Heart left ventricle (tissue), 16 donors: ENCODE measurements at regions not wholly inside any gene's neighbourhood (a gene's known extent, or its start where the extent isn't known, plus 50 kb on each side); places are given as distances from the start of the nearest gene placed in this dataset.

Experiments
- ATAC-seq, 4 donors: fragments of 200-7000 bp; cut with Tn5 transposase; one replicate each; pipeline ENCODE4 v1.9.1; 2020 to 2022; ENCODE audit warnings: moderate library complexity in 4 of 4, mild to moderate bottlenecking in 3 of 4, moderate number of reproducible peaks in 1 of 4
- DNase-seq, 5 donors: peaks; one replicate each; pipeline ENCODE4 v3.0.0-alpha.2; 2020
- H3K27ac ChIP-seq, 12 donors: fragments of 200-600 bp; sonication (generic) in 4 of 12; one replicate each; pipeline versions ENCODE4 v1.5.0 to v1.8.0; 2016 to 2022; ENCODE audit warnings: mild to moderate bottlenecking in 2 of 12
- H3K27me3 ChIP-seq, 9 donors: fragments of 200-600 bp; sonication (generic) in 2 of 9; one replicate each; pipeline versions ENCODE4 v1.5.1 to v1.8.0; 2016 to 2022; ENCODE audit warnings: mild to moderate bottlenecking in 3 of 9
- H3K36me3 ChIP-seq, 9 donors: fragments of 200-600 bp; sonication (generic) in 2 of 9; one replicate each; pipeline versions ENCODE4 v1.5.0 to v1.8.0; 2018 to 2022; ENCODE audit warnings: mild to moderate bottlenecking in 2 of 9
- H3K4me1 ChIP-seq, 12 donors: fragments of 200-600 bp; sonication (generic) in 4 of 12; one replicate each; pipeline versions ENCODE4 v1.5.0 to v1.8.0; 2016 to 2022; ENCODE audit warnings: mild to moderate bottlenecking in 3 of 12
- H3K4me3 ChIP-seq, 12 donors: fragments of 200-600 bp; sonication (generic) in 4 of 12; one replicate each; pipeline versions ENCODE4 v1.5.0 to v1.8.0; 2017 to 2022; ENCODE audit warnings: mild to moderate bottlenecking in 9 of 12, moderate library complexity in 4 of 12
- H3K9me3 ChIP-seq, 12 donors: fragments of 200-600 bp; sonication (generic) in 4 of 12; one replicate each; pipeline versions ENCODE4 v1.5.0 to v1.8.0; 2016 to 2022; ENCODE audit warnings: mild to moderate bottlenecking in 1 of 12
- POLR2A ChIP-seq, 2 donors: fragments of 450-650 bp; IDR thresholded peaks; one replicate each; pipeline ENCODE4 v1.6.1; 2017; ENCODE audit warnings: antibody characterized with exemption in 2 of 2, mild to moderate bottlenecking in 2 of 2, moderate library complexity in 2 of 2
- WGBS, 4 donors: extraction: QIAGEN DNeasy Blood & Tissue Kit in 2 of 4; methylation state at CpG; one replicate each; pipeline versions ENCODE4 v1.1.5 to v1.1.7; 2013 to 2018; 5-methylcytosine and 5-hydroxymethylcytosine counted together
- intact Hi-C, 10 donors: fragments of 100-400 bp; cut with DNase I; formaldehyde crosslinking; loops; one replicate each; pipeline versions ENCODE4 v1.11.1 to v1.14.2; 2022
- TF ChIP-seq, protein P1 (sequence below), 12 donors: fragments of 200-600 bp; sonication (generic) in 4 of 12; IDR thresholded peaks; one replicate each; pipeline versions ENCODE4 v1.5.0 to v1.8.0; 2018 to 2022; ENCODE audit warnings: antibody characterized with exemption in 12 of 12, mild to moderate bottlenecking in 5 of 12
- donor health status: ischemic (EF 13 %, LVEDD 7.1; RV severe dilation, severe dysfunction).
- donor health status: healthy with polysubstance abuse.
- donor health status: DM: no; HTN: yes; CAD: no.
- donor health status: DM: no; HTN: no; CAD: no.
- donor health status: ischemic (EF 25% LVEDD 6.9; RV normal size, moderate dysfunction).
- donor health status: ischemic (EF 25% LVEDD 5.7; RV mildly dilated, moderate dysfunction).
- donor health status: healthy.
- donor health status: DM: yes; HTN: yes; CAD: no.
- donor health status: ischemic (EF 35%, LVEDD 5.7; RV mildly dilated, moderate dysfunction).
- donor health status: nonischemic (EF 11% LVEDD 7.7; RV severe dilation, severe dysfunction).
- donor health status: DM: yes; HTN: yes; CAD: no.
- donor health status: PGD.
- donor health status: ischemic (EF 29% LVEDD 5.4; RV normal size, mild dysfunction).
- donor health status: nonischemic (EF 23%, LVEDD 6.1; RV moderate dilation, normal function).

DNA sequence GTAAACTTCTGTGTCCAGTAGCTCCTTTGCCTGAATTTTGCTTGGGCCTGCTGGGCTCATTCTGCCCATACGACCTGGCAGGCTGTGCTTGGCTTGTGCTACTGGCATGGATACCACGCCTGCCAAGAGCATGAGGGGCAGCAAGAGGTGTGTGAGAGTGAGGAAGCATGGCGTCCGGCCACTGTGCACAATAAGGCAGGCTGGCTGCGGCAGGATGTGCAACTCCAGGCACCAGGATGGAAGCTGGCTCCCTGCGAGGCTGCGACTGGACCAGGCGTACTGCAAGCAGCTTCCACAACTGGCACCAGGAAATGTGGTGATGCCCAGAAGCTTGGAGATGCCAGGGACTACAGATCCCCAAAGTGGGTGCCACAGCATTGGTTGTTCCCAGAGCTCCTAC is 709.3 kb downstream of the PCDH18 start:
- intact Hi-C loops: no loop called here
- H3K4me1 ChIP-seq: no peaks in the 10 kb centered on the region
- ATAC-seq (no peak), DNase-seq (no peak)
- H3K9me3 ChIP-seq: no peaks in the 10 kb centered on the region
- H3K4me3 ChIP-seq: no peak overlapping the region
- H3K27ac ChIP-seq: no peak overlapping the region
- TF ChIP-seq POLR2A (IDR thresholded peaks at IDR 0.05): no peak
- TF ChIP-seq, protein P1, sequence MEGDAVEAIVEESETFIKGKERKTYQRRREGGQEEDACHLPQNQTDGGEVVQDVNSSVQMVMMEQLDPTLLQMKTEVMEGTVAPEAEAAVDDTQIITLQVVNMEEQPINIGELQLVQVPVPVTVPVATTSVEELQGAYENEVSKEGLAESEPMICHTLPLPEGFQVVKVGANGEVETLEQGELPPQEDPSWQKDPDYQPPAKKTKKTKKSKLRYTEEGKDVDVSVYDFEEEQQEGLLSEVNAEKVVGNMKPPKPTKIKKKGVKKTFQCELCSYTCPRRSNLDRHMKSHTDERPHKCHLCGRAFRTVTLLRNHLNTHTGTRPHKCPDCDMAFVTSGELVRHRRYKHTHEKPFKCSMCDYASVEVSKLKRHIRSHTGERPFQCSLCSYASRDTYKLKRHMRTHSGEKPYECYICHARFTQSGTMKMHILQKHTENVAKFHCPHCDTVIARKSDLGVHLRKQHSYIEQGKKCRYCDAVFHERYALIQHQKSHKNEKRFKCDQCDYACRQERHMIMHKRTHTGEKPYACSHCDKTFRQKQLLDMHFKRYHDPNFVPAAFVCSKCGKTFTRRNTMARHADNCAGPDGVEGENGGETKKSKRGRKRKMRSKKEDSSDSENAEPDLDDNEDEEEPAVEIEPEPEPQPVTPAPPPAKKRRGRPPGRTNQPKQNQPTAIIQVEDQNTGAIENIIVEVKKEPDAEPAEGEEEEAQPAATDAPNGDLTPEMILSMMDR (IDR thresholded peaks at IDR 0.05): no peak
- no peaks in the 10 kb centered on the region for H3K36me3 ChIP-seq
- 82 to 90% (median 84%) methylated on average over 8 of the region's 8 CpGs for WGBS, 4 donors
- no peaks in the 10 kb centered on the region for H3K27me3 ChIP-seq

DNA sequence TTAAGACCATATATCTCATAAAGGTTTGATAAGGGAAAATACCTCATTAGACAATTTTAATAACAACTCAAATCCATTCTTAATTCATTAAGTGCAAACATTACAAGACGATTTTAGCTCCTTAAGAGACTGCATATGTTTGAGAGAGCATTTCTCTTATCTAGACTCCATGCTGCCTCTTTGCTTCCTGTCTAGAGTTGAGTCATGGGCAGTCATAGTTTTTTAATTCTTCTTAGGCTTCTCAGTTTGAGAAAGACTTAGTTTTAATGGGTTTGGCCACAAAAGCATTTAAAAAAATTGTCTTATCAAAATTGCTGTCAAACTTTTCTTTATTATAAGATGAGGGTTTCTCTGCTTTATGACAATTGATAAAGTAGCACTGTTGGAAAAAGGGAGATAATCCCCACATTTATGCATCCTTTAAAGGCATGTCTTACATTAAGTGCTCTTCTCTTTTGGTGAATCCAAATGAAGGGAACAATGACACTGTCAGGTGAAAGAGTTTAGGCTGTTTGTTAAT is 713.4 kb downstream of the PCDH18 start:
- intact Hi-C loops: no loop called here
- ATAC-seq (no peak), DNase-seq (no peak)
- TF ChIP-seq, protein P1 (IDR thresholded peaks at IDR 0.05): no peak
- no peak for TF ChIP-seq POLR2A (IDR thresholded peaks at IDR 0.05)
- 24 to 34% (median 30%) methylated on average over 1 of the region's 1 CpG for whole genome bisulfite sequencing, 4 donors
- H3K4me3 ChIP-seq: no peak overlapping the region
- H3K27ac ChIP-seq: no peak overlapping the region
- no peaks in the 10 kb centered on the region for H3K36me3 ChIP-seq
- no peaks in the 10 kb centered on the region for H3K27me3 ChIP-seq
- no peaks in the 10 kb centered on the region for H3K4me1 ChIP-seq
- H3K9me3 ChIP-seq: no peaks in the 10 kb centered on the region

DNA sequence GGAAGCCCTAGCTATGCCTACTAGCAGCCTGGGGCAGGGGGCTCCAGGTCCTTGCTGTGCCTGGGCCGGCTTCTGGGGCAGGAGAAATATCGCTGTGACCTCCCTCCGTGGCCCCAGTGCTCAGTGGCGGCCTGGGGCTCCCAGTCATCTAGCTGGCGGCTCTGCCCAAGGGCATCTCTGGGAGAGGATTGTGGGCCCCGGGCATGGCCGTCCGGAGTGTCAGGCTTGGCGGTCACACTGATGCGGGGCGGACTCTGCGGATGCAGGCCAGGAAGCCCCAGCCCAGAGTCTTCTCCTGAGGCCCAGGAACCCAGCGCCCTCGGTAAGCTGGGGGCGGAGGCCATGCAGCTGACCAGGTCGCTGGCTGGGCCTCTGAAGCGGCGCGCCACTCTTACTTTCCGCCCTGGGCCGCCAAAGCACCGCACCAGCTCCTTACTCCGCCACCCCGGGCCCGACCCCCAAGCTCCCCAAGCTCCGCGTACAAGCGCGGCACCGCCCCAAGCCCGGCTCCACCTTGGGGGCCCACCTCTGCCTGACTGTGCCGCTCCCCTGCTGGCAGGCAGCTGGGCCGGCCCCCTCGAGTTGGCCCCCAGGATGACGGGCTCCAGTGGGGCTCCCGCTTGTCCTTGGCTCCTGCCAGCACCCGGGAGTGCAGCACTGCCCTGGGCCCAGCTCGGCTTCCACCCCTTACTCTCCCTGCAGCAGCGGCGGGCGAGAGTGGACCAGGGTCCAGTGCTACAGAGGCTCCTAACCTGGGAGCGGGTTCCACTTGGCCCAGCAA is 720.0 kb downstream of the PCDH18 start:
- no peaks in the 10 kb centered on the region for H3K4me1 ChIP-seq
- no peaks in the 10 kb centered on the region for H3K36me3 ChIP-seq
- H3K27ac ChIP-seq: no peak overlapping the region
- WGBS, 4 donors: 96 to 98% (median 96%) methylated on average over 21 to 42 of the region's 42 CpGs
- H3K4me3 ChIP-seq: no peak overlapping the region
- DNase-seq (no peak), ATAC-seq (peak in 1 of 4 donors; percentile 29)
- no peaks in the 10 kb centered on the region for H3K9me3 ChIP-seq
- H3K27me3 ChIP-seq: no peaks in the 10 kb centered on the region
- intact Hi-C loops: no loop called here
- no peak for TF ChIP-seq POLR2A (IDR thresholded peaks at IDR 0.05)
- TF ChIP-seq, protein P1 (IDR thresholded peaks at IDR 0.05): no peak

DNA sequence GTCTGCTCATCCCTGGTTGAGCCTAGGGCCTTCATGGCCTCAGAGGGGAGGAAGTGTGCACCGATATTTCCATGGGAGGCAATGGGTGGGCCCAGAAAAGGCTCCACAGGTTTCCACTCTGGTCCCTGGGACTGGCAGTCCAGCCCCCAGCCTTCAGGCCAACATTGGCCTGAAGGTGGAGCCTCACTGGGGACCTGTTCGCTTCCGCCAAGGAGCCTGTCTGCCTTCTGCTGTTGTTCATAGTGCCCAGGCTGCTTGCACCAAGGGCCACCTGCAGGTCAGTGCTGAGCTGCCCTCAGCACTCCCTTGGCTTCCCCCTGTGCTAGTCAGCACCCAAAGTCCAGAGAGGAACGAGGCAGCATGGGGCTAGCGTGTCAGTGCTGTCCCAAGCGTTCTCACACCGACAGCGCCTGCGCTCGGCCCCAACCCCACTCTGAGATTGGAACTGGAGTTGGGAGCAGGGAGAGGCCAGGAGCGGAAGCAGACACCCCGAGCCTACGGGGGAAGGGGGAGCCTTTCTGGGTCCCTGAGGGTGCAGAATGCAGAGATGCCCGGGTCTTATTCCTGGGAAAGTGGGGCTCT is 720.7 kb downstream of the PCDH18 start:
- Histone ChIP-seq H3K4me1 (no peaks in the 10 kb centered on the region), H3K27ac (no peak overlapping the region), H3K9me3 (no peaks in the 10 kb centered on the region), H3K4me3 (no peak overlapping the region), H3K36me3 (no peaks in the 10 kb centered on the region), H3K27me3 (no peaks in the 10 kb centered on the region)
- ATAC-seq (peak in 1 of 4 donors; percentile 22), DNase-seq (no peak)
- intact Hi-C loops: no loop called here
- TF ChIP-seq POLR2A (IDR thresholded peaks at IDR 0.05): no peak
- TF ChIP-seq, protein P1 (IDR thresholded peaks at IDR 0.05): no peak
- 93 to 96% (median 93%) methylated on average over 9 to 14 of the region's 14 CpGs for WGBS, 4 donors
